ENCODE measurements at regions not wholly inside any gene's neighbourhood (a gene's known extent, or its start where the extent isn't known, plus 50 kb on each side); places are given as distances from the start of the nearest gene placed in this dataset.

DNA sequence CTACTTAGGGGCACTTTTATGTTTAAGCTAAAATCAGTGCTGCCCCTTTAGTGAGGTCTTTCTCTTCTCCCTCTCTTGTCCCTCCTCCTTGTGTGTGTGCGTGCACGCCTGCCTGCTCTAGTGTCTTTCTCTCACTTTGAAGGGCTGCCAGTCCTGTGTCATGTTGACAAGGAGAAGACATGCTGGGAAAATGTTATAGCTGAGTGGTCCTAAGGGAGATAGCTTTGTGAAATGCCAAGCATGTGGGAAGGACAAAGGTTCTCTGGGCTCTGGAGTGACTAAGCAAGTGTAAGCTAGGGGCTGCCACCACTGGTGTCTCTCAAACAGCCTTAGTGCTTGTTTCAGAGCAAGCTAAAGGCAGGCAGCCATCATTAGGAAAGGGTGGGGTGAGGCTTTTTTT is 108.4 kb downstream of the EMP1 start:
- DNase-seq = no peak
- Histone ChIP-seq H3K27ac (no peak overlapping the region), H3K4me3 (ENCODE audit: low read depth, low read length) (no peak overlapping the region), H3K36me3 (replicated peaks) (no peaks in the 10 kb centered on the region), H3K27me3 (replicated peaks) (no peaks in the 10 kb centered on the region)
- in situ Hi-C loops (cut with HindIII; ENCODE audit: low pct_ligation_motif_present, low sequenced_read_pairs) = no loop called here
- TF ChIP-seq, protein P1, sequence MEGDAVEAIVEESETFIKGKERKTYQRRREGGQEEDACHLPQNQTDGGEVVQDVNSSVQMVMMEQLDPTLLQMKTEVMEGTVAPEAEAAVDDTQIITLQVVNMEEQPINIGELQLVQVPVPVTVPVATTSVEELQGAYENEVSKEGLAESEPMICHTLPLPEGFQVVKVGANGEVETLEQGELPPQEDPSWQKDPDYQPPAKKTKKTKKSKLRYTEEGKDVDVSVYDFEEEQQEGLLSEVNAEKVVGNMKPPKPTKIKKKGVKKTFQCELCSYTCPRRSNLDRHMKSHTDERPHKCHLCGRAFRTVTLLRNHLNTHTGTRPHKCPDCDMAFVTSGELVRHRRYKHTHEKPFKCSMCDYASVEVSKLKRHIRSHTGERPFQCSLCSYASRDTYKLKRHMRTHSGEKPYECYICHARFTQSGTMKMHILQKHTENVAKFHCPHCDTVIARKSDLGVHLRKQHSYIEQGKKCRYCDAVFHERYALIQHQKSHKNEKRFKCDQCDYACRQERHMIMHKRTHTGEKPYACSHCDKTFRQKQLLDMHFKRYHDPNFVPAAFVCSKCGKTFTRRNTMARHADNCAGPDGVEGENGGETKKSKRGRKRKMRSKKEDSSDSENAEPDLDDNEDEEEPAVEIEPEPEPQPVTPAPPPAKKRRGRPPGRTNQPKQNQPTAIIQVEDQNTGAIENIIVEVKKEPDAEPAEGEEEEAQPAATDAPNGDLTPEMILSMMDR (IDR thresholded peaks at IDR 0.05; ENCODE audit: low read depth, low read length, missing control alignments) = no peak

DNA sequence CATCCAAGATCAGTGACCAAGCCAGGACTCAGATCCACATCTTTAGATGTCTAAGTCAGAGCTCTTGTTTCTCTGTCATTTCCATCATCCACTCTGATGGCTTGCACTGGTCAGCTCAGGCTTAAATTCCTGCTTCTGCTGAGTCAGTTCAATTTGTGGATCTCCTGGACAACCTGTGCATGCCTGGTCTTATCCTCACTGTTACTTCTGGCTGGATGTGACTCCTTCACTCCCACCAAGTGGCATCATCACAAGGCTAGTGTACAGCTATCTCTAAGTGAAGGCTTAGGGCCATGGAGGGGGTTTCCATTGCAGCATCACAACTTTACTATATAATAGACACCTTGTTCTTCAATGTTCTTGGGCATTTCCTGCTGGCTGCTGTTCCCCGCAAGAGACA is 102.9 kb downstream of the EMP1 start:
- in situ Hi-C loops (cut with HindIII; ENCODE audit: low pct_ligation_motif_present, low sequenced_read_pairs) = no loop called here
- TF ChIP-seq, protein P1 (IDR thresholded peaks at IDR 0.05; ENCODE audit: low read depth, low read length, missing control alignments) = no peak

DNA sequence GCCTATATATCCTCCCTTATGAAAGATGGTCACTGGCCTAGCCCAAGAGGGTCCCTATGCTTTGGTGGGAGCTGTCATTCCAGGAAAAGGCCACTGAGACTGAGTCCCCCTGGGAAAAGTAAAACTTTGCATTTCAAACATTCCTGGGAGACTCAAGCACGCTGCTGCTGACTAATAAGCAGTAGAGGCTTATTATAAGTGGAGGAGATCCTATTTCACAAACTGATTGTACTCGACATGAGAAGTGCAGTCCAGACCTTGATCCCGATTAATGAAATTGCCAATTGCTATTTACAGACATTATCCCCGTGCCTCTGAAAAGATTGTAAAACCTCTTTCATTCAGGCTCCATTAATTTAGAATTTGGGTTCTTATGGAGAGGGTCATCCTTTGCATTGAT is 96.6 kb downstream of the EMP1 start:
- Histone ChIP-seq H3K27me3 (replicated peaks) (no peaks in the 10 kb centered on the region), H3K4me3 (ENCODE audit: low read depth, low read length) (no peak overlapping the region), H3K36me3 (replicated peaks) (no peaks in the 10 kb centered on the region), H3K27ac (no peak overlapping the region)
- TF ChIP-seq, protein P1 (IDR thresholded peaks at IDR 0.05; ENCODE audit: low read depth, low read length, missing control alignments) = no peak
- in situ Hi-C loops (cut with HindIII; ENCODE audit: low pct_ligation_motif_present, low sequenced_read_pairs) = no loop called here
- DNase-seq = no peak

More for the DNA sequence above, 102.9 kb downstream of the EMP1 start:
- Histone ChIP-seq H3K27ac (no peak overlapping the region), H3K27me3 (replicated peaks) (no peaks in the 10 kb centered on the region), H3K36me3 (replicated peaks) (no peaks in the 10 kb centered on the region), H3K4me3 (ENCODE audit: low read depth, low read length) (no peak overlapping the region)
- DNase-seq = no peak

DNA sequence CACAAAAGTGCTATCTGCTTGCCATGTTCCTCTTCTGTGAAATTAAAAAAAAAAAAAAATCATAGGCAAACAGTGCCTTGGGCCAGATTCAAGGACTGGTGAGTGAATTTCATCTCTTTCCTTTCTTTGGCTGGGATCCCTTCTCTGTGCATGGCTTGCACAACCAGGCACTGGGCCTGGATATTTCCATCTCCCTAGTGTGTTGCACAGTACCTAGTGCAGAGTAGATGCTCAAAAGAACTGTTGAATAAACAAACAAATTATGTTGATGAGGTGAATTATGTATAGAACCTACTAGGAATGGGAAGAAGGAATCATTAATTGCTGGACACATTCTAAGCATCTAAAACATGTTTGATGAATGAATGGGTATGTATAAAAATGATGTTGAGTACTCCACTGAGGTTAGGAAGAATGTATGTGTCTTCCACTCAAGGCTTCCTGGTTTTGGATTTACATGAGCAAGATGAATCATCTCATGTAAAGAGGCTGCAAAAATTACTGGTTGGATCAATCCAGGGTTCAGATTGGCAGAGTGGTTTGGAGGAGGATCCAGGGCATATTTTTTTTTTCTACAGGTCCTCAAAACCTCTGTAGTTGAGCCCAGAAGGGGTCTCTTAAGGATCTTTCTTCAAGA is 93.2 kb downstream of the EMP1 start:
- in situ Hi-C loops (cut with HindIII; ENCODE audit: low pct_ligation_motif_present, low sequenced_read_pairs) = no loop called here
- DNase-seq = no peak
- no peak overlapping the region for H3K4me3 ChIP-seq (ENCODE audit: low read depth, low read length)
- TF ChIP-seq, protein P1 (IDR thresholded peaks at IDR 0.05; ENCODE audit: low read depth, low read length, missing control alignments) = no peak
- H3K27me3 ChIP-seq (replicated peaks) = no peaks in the 10 kb centered on the region
- H3K36me3 ChIP-seq (replicated peaks) = no peaks in the 10 kb centered on the region
- H3K27ac ChIP-seq = no peak overlapping the region

DNA sequence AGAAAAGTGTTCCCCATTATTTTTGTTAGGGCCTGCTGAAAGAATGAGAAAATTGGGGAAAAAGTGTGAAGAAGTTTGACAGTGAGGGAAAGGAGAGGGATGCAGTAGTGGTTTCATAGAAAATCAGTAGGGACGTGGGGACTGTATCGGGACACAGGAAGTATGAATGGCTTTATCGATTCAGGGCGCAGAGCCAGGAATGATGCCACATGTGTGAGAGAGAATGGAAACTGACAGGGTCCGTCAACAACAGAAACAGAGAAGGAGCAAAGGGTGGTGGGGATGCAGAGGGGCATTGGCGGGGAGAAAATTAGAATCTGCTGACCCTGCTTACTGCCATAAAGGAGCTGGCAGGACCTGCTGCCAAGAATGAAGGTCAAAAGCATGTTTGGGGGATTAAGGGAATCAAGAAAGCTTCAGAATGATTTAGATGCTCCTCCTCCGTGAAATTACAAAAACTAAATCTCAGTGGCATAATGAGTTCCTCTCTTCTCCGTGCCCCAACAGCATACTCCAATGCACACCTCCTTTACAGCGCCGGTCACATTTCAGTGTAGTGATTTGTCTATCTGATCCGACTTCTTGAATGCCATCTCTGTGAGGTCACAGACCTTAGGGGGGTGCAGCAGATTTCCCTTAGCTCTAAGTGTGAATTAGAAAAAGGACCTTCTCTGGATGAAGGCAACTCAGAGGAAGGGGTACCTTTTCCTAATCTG is 92.6 kb downstream of the EMP1 start:
- Histone ChIP-seq H3K27me3 (replicated peaks) (no peaks in the 10 kb centered on the region), H3K27ac (no peak overlapping the region), H3K4me3 (ENCODE audit: low read depth, low read length) (no peak overlapping the region), H3K36me3 (replicated peaks) (no peaks in the 10 kb centered on the region)
- TF ChIP-seq, protein P1 (IDR thresholded peaks at IDR 0.05; ENCODE audit: low read depth, low read length, missing control alignments) = no peak
- DNase-seq = no peak
- in situ Hi-C loops (cut with HindIII; ENCODE audit: low pct_ligation_motif_present, low sequenced_read_pairs) = no loop called here
